ENCODE measurements at regions not wholly inside any gene's neighbourhood (a gene's known extent, or its start where the extent isn't known, plus 50 kb on each side); places are given as distances from the start of the nearest gene placed in this dataset.

DNA sequence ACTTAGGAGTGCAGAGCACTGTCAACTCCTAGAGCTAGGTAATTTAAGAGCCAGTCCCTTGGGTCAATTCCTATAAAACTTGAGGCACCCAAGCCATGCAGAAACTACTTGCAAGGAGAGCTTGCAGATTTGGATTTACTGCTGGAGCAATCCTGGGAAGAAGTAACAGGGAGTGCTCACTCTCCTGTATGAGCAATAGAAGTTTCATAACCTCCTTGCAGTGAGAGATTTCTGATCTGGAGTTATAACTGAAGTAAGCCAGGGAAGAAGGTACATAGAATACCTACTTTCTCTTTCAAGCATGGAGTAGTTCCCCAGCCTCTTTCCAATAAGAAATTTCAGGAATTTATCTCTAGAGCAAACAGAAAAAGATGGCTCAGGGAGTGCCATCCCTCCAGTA, 650.1 kb upstream of the USP15 start:
- no peak overlapping the region for H3K4me3 ChIP-seq (ENCODE audit: low read length)
- H3K79me2 ChIP-seq (ENCODE audit: control insufficient read depth, low read length): no peaks in the 10 kb centered on the region
- TF ChIP-seq EZH2phosphoT487 (IDR thresholded peaks at IDR 0.05; ENCODE audit: borderline replicate concordance, low read length): no peak
- TF ChIP-seq, protein P1, sequence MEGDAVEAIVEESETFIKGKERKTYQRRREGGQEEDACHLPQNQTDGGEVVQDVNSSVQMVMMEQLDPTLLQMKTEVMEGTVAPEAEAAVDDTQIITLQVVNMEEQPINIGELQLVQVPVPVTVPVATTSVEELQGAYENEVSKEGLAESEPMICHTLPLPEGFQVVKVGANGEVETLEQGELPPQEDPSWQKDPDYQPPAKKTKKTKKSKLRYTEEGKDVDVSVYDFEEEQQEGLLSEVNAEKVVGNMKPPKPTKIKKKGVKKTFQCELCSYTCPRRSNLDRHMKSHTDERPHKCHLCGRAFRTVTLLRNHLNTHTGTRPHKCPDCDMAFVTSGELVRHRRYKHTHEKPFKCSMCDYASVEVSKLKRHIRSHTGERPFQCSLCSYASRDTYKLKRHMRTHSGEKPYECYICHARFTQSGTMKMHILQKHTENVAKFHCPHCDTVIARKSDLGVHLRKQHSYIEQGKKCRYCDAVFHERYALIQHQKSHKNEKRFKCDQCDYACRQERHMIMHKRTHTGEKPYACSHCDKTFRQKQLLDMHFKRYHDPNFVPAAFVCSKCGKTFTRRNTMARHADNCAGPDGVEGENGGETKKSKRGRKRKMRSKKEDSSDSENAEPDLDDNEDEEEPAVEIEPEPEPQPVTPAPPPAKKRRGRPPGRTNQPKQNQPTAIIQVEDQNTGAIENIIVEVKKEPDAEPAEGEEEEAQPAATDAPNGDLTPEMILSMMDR (IDR thresholded peaks at IDR 0.05; ENCODE audit: low read depth, low read length, poor library complexity, severe bottlenecking): no peak
- H3K9me2 ChIP-seq (replicated peaks; ENCODE audit: control insufficient read depth, low read length): no peaks in the 10 kb centered on the region; the same call in 1 of the 2 replicates
- H3K27ac ChIP-seq (ENCODE audit: low read depth, low read length): no peak overlapping the region
- no peaks in the 10 kb centered on the region for H3K9me3 ChIP-seq (ENCODE audit: control insufficient read depth, insufficient read depth, low read length)
- H3K4me1 ChIP-seq (ENCODE audit: control insufficient read depth, low read length): no peaks in the 10 kb centered on the region
- H3K36me3 ChIP-seq (ENCODE audit: control insufficient read depth, low read length): no peaks in the 10 kb centered on the region
- no peaks in the 10 kb centered on the region for H4K20me1 ChIP-seq (ENCODE audit: control insufficient read depth, insufficient read depth, low read depth, low read length)
- no peak overlapping the region for H3K4me2 ChIP-seq (ENCODE audit: low read length)
- H3F3A ChIP-seq (ENCODE audit: control insufficient read depth, insufficient read depth): no peaks in the 10 kb centered on the region
- no peaks in the 10 kb centered on the region for H3K27me3 ChIP-seq (ENCODE audit: control insufficient read depth, low read length)

DNA sequence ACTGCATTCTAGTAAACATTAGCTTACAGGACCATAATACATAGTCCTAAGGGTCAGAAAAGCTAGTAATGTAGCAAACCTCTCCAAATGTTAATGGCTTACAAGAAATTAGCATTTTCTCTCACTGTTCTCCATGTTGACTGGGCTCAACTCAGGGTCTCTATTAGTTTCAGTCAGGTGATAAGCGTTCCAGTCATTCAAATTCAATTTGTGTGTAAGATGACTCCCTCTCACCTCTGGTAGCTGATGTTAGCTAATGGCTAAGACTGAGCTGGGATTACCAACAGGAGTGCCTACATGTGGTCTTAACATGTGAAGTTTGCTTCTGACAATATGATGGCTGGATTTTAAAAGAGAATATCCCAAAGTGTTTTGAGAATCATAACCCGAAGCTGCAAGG, 630.5 kb upstream of the USP15 start:
- Histone ChIP-seq H3K27ac (ENCODE audit: low read depth, low read length) (no peak overlapping the region), H3K4me3 (ENCODE audit: low read length) (no peak overlapping the region), H4K20me1 (ENCODE audit: control insufficient read depth, insufficient read depth, low read depth, low read length) (no peaks in the 10 kb centered on the region), H3K79me2 (ENCODE audit: control insufficient read depth, low read length) (no peaks in the 10 kb centered on the region), H3K36me3 (ENCODE audit: control insufficient read depth, low read length) (no peaks in the 10 kb centered on the region), H3K9me3 (ENCODE audit: control insufficient read depth, insufficient read depth, low read length) (no peaks in the 10 kb centered on the region), H3F3A (ENCODE audit: control insufficient read depth, insufficient read depth) (no peaks in the 10 kb centered on the region), H3K4me2 (ENCODE audit: low read length) (no peak overlapping the region), H3K9me2 (replicated peaks; ENCODE audit: control insufficient read depth, low read length) (no peaks in the 10 kb centered on the region), H3K27me3 (ENCODE audit: control insufficient read depth, low read length) (no peaks in the 10 kb centered on the region), H3K4me1 (ENCODE audit: control insufficient read depth, low read length) (no peaks in the 10 kb centered on the region)
- TF ChIP-seq, protein P1 (IDR thresholded peaks at IDR 0.05; ENCODE audit: low read depth, low read length, poor library complexity, severe bottlenecking): no peak
- no peak for TF ChIP-seq EZH2phosphoT487 (IDR thresholded peaks at IDR 0.05; ENCODE audit: borderline replicate concordance, low read length)

DNA sequence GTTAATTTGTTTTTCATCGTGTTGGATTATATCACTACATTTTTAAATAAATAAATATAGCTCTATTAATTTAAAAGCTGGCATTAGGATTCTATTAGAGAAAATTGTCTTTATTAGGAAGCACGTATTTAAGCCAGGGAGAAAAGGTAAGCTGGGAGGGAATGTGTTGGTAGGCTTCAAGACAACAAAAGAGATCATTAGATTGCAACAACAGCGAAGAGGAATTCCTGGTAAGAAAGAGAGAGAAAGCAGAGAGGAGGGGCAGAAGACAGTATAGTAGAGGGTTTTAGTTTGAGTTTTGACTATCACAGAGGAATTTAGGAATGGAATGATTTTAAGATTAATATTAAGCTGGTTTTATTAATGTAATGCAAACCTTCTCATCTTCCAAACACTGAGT, 613.6 kb upstream of the USP15 start:
- TF ChIP-seq, protein P1 (IDR thresholded peaks at IDR 0.05; ENCODE audit: low read depth, low read length, poor library complexity, severe bottlenecking): no peak
- TF ChIP-seq EZH2phosphoT487 (IDR thresholded peaks at IDR 0.05; ENCODE audit: borderline replicate concordance, low read length): no peak
- Histone ChIP-seq H3K4me3 (ENCODE audit: low read length) (no peak overlapping the region), H3F3A (ENCODE audit: control insufficient read depth, insufficient read depth) (no peaks in the 10 kb centered on the region), H3K79me2 (ENCODE audit: control insufficient read depth, low read length) (no peaks in the 10 kb centered on the region), H4K20me1 (ENCODE audit: control insufficient read depth, insufficient read depth, low read depth, low read length) (no peaks in the 10 kb centered on the region), H3K4me1 (ENCODE audit: control insufficient read depth, low read length) (no peaks in the 10 kb centered on the region), H3K27ac (ENCODE audit: low read depth, low read length) (no peak overlapping the region), H3K27me3 (ENCODE audit: control insufficient read depth, low read length) (no peaks in the 10 kb centered on the region), H3K36me3 (ENCODE audit: control insufficient read depth, low read length) (no peaks in the 10 kb centered on the region), H3K4me2 (ENCODE audit: low read length) (no peak overlapping the region), H3K9me3 (ENCODE audit: control insufficient read depth, insufficient read depth, low read length) (no peaks in the 10 kb centered on the region; the same call in 1 of the 2 replicates), H3K9me2 (replicated peaks; ENCODE audit: control insufficient read depth, low read length) (no peaks in the 10 kb centered on the region)

DNA sequence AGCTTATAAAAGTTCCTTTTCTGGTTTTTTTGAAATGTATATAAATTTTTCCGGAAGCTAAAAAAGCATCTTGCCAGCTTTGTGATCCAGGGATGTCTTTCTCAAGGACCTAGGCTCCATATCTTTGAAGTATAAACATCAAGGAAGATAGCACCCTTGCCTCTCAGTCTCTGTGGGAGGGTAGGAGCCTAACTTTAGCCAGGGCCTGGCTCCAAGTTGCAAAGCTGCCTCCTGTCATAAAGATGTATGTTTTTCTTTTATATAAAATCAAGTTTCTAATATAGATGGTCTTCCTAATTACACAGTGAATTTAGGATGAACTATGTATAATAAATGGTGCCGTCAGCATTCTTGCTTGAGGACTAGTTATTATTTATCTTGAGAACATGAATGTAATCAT, 612.6 kb upstream of the USP15 start:
- no peak overlapping the region for H3K4me2 ChIP-seq (ENCODE audit: low read length)
- H3F3A ChIP-seq (ENCODE audit: control insufficient read depth, insufficient read depth): no peaks in the 10 kb centered on the region
- no peak overlapping the region for H3K4me3 ChIP-seq (ENCODE audit: low read length)
- H3K9me2 ChIP-seq (replicated peaks; ENCODE audit: control insufficient read depth, low read length): no peaks in the 10 kb centered on the region
- H3K36me3 ChIP-seq (ENCODE audit: control insufficient read depth, low read length): no peaks in the 10 kb centered on the region
- H4K20me1 ChIP-seq (ENCODE audit: control insufficient read depth, insufficient read depth, low read depth, low read length): no peaks in the 10 kb centered on the region
- H3K79me2 ChIP-seq (ENCODE audit: control insufficient read depth, low read length): no peaks in the 10 kb centered on the region
- H3K9me3 ChIP-seq (ENCODE audit: control insufficient read depth, insufficient read depth, low read length): no peaks in the 10 kb centered on the region
- H3K27ac ChIP-seq (ENCODE audit: low read depth, low read length): no peak overlapping the region
- H3K4me1 ChIP-seq (ENCODE audit: control insufficient read depth, low read length): no peaks in the 10 kb centered on the region
- H3K27me3 ChIP-seq (ENCODE audit: control insufficient read depth, low read length): no peaks in the 10 kb centered on the region
- TF ChIP-seq EZH2phosphoT487 (IDR thresholded peaks at IDR 0.05; ENCODE audit: borderline replicate concordance, low read length): no peak
- TF ChIP-seq, protein P1 (IDR thresholded peaks at IDR 0.05; ENCODE audit: low read depth, low read length, poor library complexity, severe bottlenecking): no peak

Data from DOHH2 (cell line).